HG03097 (cell line): ENCODE measurements at regions not wholly inside any gene's neighbourhood (a gene's known extent, or its start where the extent isn't known, plus 50 kb on each side); places are given as distances from the start of the nearest gene placed in this dataset.
A peak's percentile ranks its signal among the peaks of the same experiment; 100 is the strongest.
"Not testable (repeated sequence)": the region's sequence is repeated elsewhere in the genome, so short reads cannot be mapped to it uniquely, and the experiment has no call there.

Source experiments
- ATAC-seq: cut with Tn5 transposase; IDR thresholded peaks from one replicate; pipeline ENCODE4 v1.9.1; 2021; ENCODE audit not compliant: unreplicated experiment, low FRiP score

GRCh38 chr7:104956753-104957450 is 57.1 kb upstream of the KMT2E start:
- ATAC-seq: peak; percentile 60

GRCh38 chr7:104958371-104958865 is 55.6 kb upstream of the KMT2E start:
- ATAC-seq: no peak

GRCh38 chr7:104959483-104959882 is 54.5 kb upstream of the KMT2E start:
- ATAC-seq: not testable (repeated sequence)

GRCh38 chr7:104960741-104961448 is 53.1 kb upstream of the KMT2E start:
- peak; percentile 44 for ATAC-seq

- ATAC-seq: no peak
Observed at GRCh38 chr7:104961821-104962220, 52.2 kb upstream of the KMT2E start.

GRCh38 chr7:104962781-104963180 is 51.2 kb upstream of the KMT2E start:
- no peak for ATAC-seq

GRCh38 chr7:104963378-104963990 is 50.5 kb upstream of the KMT2E start:
- no peak for ATAC-seq

- ATAC-seq: no peak
Observed at GRCh38 chr7:104963991-104964385, 50.0 kb upstream of the KMT2E start.
